Lung (tissue), 11 donors: ENCODE measurements at regions not wholly inside any gene's neighbourhood (a gene's known extent, or its start where the extent isn't known, plus 50 kb on each side); places are given as distances from the start of the nearest gene placed in this dataset.
"Not testable (repeated sequence)": the region's sequence is repeated elsewhere in the genome, so short reads cannot be mapped to it uniquely, and the experiment has no call there.

ENCODE experiments used
- ATAC-seq: fragments of 200-7000 bp; cut with Tn5 transposase; one replicate; pipeline ENCODE4 v1.9.1; 2020; ENCODE audit warnings: moderate number of reproducible peaks; ENCODE audit not compliant: insufficient read depth, low FRiP score
- DNase-seq, 3 donors: peaks; one replicate each; pipeline ENCODE4 v3.0.0-alpha.2; 2013 to 2017
- H3K27ac ChIP-seq, 2 donors: one replicate each; pipeline ENCODE4 v1.5.1; 2013; ENCODE audit warnings: mild to moderate bottlenecking in 2 of 2, moderate library complexity in 2 of 2, control low read depth in 1 of 2, inconsistent platforms in 1 of 2, low read depth in 1 of 2, low read length in 1 of 2
- H3K27me3 ChIP-seq, 3 donors: one replicate each; pipeline ENCODE4 v1.5.1; 2013; ENCODE audit warnings: low read length in 2 of 3; ENCODE audit not compliant: control insufficient read depth in 3 of 3, insufficient read depth in 3 of 3
- H3K36me3 ChIP-seq, 4 donors: one replicate each; pipeline ENCODE4 v1.5.1; 2013; ENCODE audit warnings: low read length in 4 of 4, mild to moderate bottlenecking in 1 of 4, moderate library complexity in 1 of 4; ENCODE audit not compliant: control insufficient read depth in 4 of 4, insufficient read depth in 4 of 4
- H3K4me1 ChIP-seq, 5 donors: one replicate each; pipeline ENCODE4 v1.5.1; 2013; ENCODE audit warnings: low read length in 5 of 5, mild to moderate bottlenecking in 2 of 5, moderate library complexity in 1 of 5; ENCODE audit not compliant: control insufficient read depth in 5 of 5, insufficient read depth in 5 of 5
- H3K4me3 ChIP-seq: one replicate; pipeline ENCODE4 v1.5.1; 2013; ENCODE audit warnings: mild to moderate bottlenecking, control low read depth, moderate library complexity
- H3K9ac ChIP-seq, 2 donors: one replicate each; pipeline ENCODE4 v1.5.1; 2013; ENCODE audit warnings: low read length in 2 of 2, control low read depth in 1 of 2; ENCODE audit not compliant: insufficient read depth in 1 of 2
- H3K9me3 ChIP-seq, 4 donors: one replicate each; pipeline ENCODE4 v1.5.1; 2013; ENCODE audit warnings: low read length in 3 of 4, mild to moderate bottlenecking in 1 of 4, moderate library complexity in 1 of 4; ENCODE audit not compliant: control insufficient read depth in 4 of 4, insufficient read depth in 3 of 4
- WGBS, 2 donors: extraction: QIAGEN DNeasy Blood & Tissue Kit; methylation state at CpG; one replicate each; pipeline ENCODE4 v1.1.7; 2013; 5-methylcytosine and 5-hydroxymethylcytosine counted together
- TF ChIP-seq, protein P1 (sequence below): IDR thresholded peaks from 2 replicates; pipeline ENCODE4 v1.5.1; 2012; ENCODE audit warnings: mild to moderate bottlenecking; ENCODE audit errors: control extremely low read depth, extremely low read depth
- donor health status: control.
- donor health status: control.
- donor health status: Bipolar disorder and iron deficiency.
- donor health status: healthy.
- donor health status: DM: yes; HTN: yes; CAD: no.

DNA sequence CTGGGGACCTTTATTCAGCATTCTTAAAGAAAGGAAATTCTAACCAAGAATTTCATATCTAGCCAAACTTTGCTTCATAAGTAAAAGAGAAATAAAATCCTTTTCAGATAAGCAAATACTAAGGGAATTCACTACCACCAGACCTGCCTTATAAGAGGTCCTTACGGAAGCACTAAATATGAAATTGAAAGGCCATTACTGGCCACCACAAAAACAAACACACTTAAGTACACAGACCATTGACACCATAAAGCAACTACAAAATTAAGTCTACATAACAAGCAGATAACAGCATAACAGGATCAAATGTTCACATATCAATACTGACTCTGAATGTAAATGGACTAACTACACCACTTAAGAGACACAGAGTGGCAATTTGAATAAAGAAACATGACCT lies 361.4 kb upstream of the POU5F2 start:
- Histone ChIP-seq H3K27ac (no peak overlapping the region), H3K27me3 (no peaks in the 10 kb centered on the region), H3K9me3 (peaks cover 0 to 15% (median 3%) of the 10 kb centered on the region in 4 donors), H3K9ac (no peak overlapping the region), H3K36me3 (peaks cover 0 to 4% (median 0%) of the 10 kb centered on the region in 4 donors), H3K4me1 (no peaks in the 10 kb centered on the region), H3K4me3 (no peak overlapping the region)
- DNase-seq (no peak), ATAC-seq (no peak)
- TF ChIP-seq, protein P1, sequence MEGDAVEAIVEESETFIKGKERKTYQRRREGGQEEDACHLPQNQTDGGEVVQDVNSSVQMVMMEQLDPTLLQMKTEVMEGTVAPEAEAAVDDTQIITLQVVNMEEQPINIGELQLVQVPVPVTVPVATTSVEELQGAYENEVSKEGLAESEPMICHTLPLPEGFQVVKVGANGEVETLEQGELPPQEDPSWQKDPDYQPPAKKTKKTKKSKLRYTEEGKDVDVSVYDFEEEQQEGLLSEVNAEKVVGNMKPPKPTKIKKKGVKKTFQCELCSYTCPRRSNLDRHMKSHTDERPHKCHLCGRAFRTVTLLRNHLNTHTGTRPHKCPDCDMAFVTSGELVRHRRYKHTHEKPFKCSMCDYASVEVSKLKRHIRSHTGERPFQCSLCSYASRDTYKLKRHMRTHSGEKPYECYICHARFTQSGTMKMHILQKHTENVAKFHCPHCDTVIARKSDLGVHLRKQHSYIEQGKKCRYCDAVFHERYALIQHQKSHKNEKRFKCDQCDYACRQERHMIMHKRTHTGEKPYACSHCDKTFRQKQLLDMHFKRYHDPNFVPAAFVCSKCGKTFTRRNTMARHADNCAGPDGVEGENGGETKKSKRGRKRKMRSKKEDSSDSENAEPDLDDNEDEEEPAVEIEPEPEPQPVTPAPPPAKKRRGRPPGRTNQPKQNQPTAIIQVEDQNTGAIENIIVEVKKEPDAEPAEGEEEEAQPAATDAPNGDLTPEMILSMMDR: no peak
- WGBS, 2 donors: 76 to 91% methylated on average over 1 of the region's 1 CpG

DNA sequence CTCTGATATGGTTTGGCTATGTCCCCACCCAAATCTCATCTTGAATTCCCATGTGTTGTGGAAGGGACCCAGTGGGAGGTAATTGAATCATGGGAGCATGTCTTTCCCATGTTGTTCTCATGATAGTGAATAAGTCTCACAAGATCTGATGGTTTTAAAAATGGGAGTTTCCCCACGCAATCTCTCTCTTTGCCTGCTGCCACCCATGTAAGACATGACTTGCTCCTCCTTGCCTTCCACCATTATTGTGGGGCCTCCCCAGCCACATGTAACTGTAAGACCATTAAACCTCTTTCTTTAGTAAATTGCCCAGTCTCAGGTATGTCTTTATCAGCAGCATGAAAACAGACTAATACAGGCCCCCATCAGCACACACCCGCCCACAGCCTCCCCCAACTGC lies 356.0 kb upstream of the POU5F2 start:
- not testable (repeated sequence) for H3K4me1 ChIP-seq, ATAC-seq, H3K27me3 ChIP-seq, H3K36me3 ChIP-seq, DNase-seq, H3K4me3 ChIP-seq, H3K9me3 ChIP-seq, H3K9ac ChIP-seq, H3K27ac ChIP-seq
- 89 to 97% methylated on average over 2 of the region's 2 CpGs for WGBS, 2 donors

DNA sequence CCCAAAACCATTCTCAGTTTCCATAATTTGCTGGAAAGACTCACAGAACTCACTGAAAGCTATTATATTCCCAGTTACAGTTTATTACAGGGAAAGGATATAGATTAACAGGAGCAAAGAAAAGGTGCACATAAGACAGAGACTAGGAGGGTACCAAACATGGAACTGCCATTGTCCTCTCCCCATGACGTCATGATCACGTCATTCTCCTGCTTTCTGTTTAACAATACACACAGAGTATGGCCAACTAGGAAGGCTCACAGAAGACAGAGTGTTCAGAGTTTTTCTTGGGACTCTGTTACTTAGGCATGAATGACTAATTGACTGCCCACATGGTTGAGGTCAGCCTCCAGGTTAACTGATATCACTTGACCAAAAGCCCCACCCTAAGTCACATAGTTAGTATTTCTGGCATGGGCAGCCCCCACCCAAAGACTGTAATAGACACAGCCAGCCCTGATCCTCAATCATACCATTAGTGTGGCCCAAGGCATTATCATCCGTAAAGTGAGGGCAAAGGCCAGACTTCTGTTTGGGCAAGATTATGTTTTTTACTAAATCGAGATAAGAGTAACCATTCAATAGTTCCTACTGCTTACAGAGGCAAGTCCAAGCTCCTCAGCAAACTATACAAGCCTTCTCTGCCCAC lies 353.5 kb upstream of the POU5F2 start:
- Histone ChIP-seq H3K4me1 (peaks cover 0 to 3% (median 0%) of the 10 kb centered on the region in 5 donors), H3K36me3 (peaks cover 0 to 2% (median 0%) of the 10 kb centered on the region in 4 donors), H3K4me3 (no peak overlapping the region), H3K27ac (no peak overlapping the region), H3K27me3 (no peaks in the 10 kb centered on the region), H3K9ac (no peak overlapping the region), H3K9me3 (peaks cover 0 to 4% (median 0%) of the 10 kb centered on the region in 4 donors)
- ATAC-seq (no peak), DNase-seq (no peak)
- TF ChIP-seq, protein P1: no peak
- WGBS, 2 donors: 94 to 95% methylated on average over 4 of the region's 4 CpGs

DNA sequence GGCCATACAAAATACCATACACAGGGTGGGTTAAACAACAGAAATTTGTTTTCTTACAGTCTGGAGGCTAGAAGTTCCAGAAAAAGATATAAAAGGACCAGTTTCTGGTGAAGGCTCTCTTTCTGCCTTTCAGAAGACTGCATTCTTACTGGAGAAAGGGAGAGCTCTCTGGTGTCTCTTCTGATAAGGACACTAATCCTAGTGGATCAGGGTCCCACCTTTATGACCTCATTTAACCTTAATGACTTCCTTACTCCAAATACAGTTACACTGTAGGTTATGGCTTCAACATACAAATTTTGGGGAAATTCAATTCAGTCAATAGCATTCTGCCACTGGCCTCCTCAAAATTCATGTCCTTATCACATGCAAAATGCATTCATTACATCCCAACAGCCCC lies 351.9 kb upstream of the POU5F2 start:
- TF ChIP-seq, protein P1: no peak
- peaks cover 0 to 2% (median 0%) of the 10 kb centered on the region in 4 donors for H3K36me3 ChIP-seq
- no peak for ATAC-seq
- H3K9ac ChIP-seq: no peak overlapping the region
- no peaks in the 10 kb centered on the region for H3K27me3 ChIP-seq
- H3K27ac ChIP-seq: no peak overlapping the region
- H3K9me3 ChIP-seq: peaks cover 0 to 4% (median 0%) of the 10 kb centered on the region in 4 donors
- H3K4me3 ChIP-seq: no peak overlapping the region
- DNase-seq: no peak
- peaks cover 0 to 3% (median 0%) of the 10 kb centered on the region in 5 donors for H3K4me1 ChIP-seq

DNA sequence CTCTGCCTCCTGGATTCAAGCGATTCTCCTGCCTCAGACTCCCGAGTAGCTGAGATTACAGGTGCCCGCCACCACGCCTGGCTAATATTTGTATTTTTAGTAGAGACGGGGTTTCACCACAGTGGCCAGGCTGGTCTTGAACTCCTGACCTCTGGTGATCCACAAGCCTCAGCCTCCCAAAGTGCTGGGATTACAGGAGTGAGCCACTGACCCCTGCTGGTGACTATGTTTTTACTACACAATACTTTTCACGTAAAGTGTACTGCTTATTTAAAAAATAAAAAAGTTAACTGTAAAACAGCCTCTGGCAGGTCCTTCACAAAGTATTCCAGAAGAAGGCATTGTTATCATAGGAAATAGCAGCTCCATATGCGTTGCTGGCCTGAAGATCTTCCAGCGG lies 345.2 kb upstream of the POU5F2 start:
- not testable (repeated sequence) for H3K9ac ChIP-seq, H3K36me3 ChIP-seq, H3K4me1 ChIP-seq, H3K4me3 ChIP-seq, H3K27me3 ChIP-seq, DNase-seq, H3K9me3 ChIP-seq, ATAC-seq, H3K27ac ChIP-seq
- 97 to 98% methylated on average over 8 of the region's 8 CpGs for WGBS, 2 donors
